Karpas-422 (cell line): ENCODE measurements at regions not wholly inside any gene's neighbourhood (a gene's known extent, or its start where the extent isn't known, plus 50 kb on each side); places are given as distances from the start of the nearest gene placed in this dataset.

Experiments
- DNase-seq: peaks from one replicate; pipeline ENCODE4 v3.0.0-alpha.2; 2015
- H2AFZ ChIP-seq: fragments of 200-600 bp; sonication (generic); 2 replicates; pipeline ENCODE4 v1.6.1; 2014; ENCODE audit warnings: antibody characterized with exemption, low read length, mixed read lengths
- H3K27ac ChIP-seq: fragments of 200-600 bp; sonication (generic); 2 replicates; pipeline ENCODE4 v1.5.1; 2014; ENCODE audit warnings: mild to moderate bottlenecking, low read length, moderate library complexity
- H3K27me3 ChIP-seq: fragments of 200-600 bp; sonication (generic); 2 replicates; pipeline ENCODE4 v1.6.1; 2014; ENCODE audit warnings: low read length, mixed read lengths
- H3K36me3 ChIP-seq: fragments of 200-600 bp; sonication (generic); 2 replicates; pipeline ENCODE4 v1.6.1; 2014; ENCODE audit warnings: low read length, mixed read lengths; ENCODE audit not compliant: insufficient read depth
- H3K4me1 ChIP-seq: fragments of 200-600 bp; sonication (generic); 2 replicates; pipeline ENCODE4 v1.6.1; 2014; ENCODE audit warnings: mild to moderate bottlenecking, low read length, mixed read lengths
- H3K4me2 ChIP-seq: fragments of 200-600 bp; sonication (generic); 2 replicates; pipeline ENCODE4 v1.6.1; 2014; ENCODE audit warnings: low read length, low read depth, mild to moderate bottlenecking; ENCODE audit not compliant: poor library complexity, severe bottlenecking
- H3K4me3 ChIP-seq: fragments of 200-600 bp; sonication (generic); 2 replicates; pipeline ENCODE4 v1.5.1; 2014; ENCODE audit warnings: mild to moderate bottlenecking, antibody characterized with exemption, low read length, mixed read lengths
- H3K79me2 ChIP-seq: fragments of 200-600 bp; sonication (generic); 2 replicates; pipeline ENCODE4 v1.6.1; 2014; ENCODE audit warnings: mild to moderate bottlenecking, low read length, mixed read lengths
- H3K9ac ChIP-seq: fragments of 200-600 bp; sonication (generic); 2 replicates; pipeline ENCODE4 v1.6.0; 2014; ENCODE audit warnings: low read length
- H3K9me2 ChIP-seq: fragments of 200-600 bp; sonication (generic), shearing (Covaris generic); replicated peaks from 2 replicates; pipeline ENCODE4 v1.6.0; 2014; ENCODE audit warnings: mild to moderate bottlenecking, low read length, moderate library complexity; ENCODE audit not compliant: insufficient read depth
- H3K9me3 ChIP-seq: fragments of 300-700, 200-600 bp; sonication (generic); 2 replicates; pipeline ENCODE4 v1.6.1; 2014; ENCODE audit warnings: low read length, mixed read lengths
- H4K20me1 ChIP-seq: fragments of 200-600 bp; sonication (generic); 2 replicates; pipeline ENCODE4 v1.6.1; 2014; ENCODE audit warnings: mild to moderate bottlenecking, antibody characterized with exemption, low read length, low read depth; ENCODE audit not compliant: insufficient read depth

- Histone ChIP-seq H3K27ac (no peak overlapping the region), H3K4me1 (no peaks in the 10 kb centered on the region), H3K9me2 (no peaks in the 10 kb centered on the region), H2AFZ (no peak overlapping the region), H3K9me3 (no peaks in the 10 kb centered on the region), H3K4me2 (no peak overlapping the region), H3K36me3 (no peaks in the 10 kb centered on the region), H3K9ac (no peak overlapping the region), H3K79me2 (no peaks in the 10 kb centered on the region), H3K27me3 (no peaks in the 10 kb centered on the region), H4K20me1 (no peaks in the 10 kb centered on the region), H3K4me3 (no peak overlapping the region)
- DNase-seq: no peak
Observed at GRCh38 chr2:147657086-147658000, 187.5 kb upstream of the ACVR2A start.

GRCh38 chr2:147649998-147650397 is 194.8 kb upstream of the ACVR2A start:
- Histone ChIP-seq H4K20me1 (no peaks in the 10 kb centered on the region), H3K79me2 (no peaks in the 10 kb centered on the region), H3K4me2 (no peak overlapping the region), H2AFZ (no peak overlapping the region), H3K9me2 (no peaks in the 10 kb centered on the region), H3K27me3 (no peaks in the 10 kb centered on the region), H3K4me3 (no peak overlapping the region), H3K27ac (no peak overlapping the region), H3K9ac (no peak overlapping the region), H3K9me3 (no peaks in the 10 kb centered on the region), H3K36me3 (no peaks in the 10 kb centered on the region), H3K4me1 (no peaks in the 10 kb centered on the region)
- no peak for DNase-seq

- Histone ChIP-seq H3K9me3 (no peaks in the 10 kb centered on the region), H3K4me2 (no peak overlapping the region), H2AFZ (no peak overlapping the region), H3K79me2 (no peaks in the 10 kb centered on the region), H3K4me3 (no peak overlapping the region), H3K27me3 (no peaks in the 10 kb centered on the region), H3K36me3 (no peaks in the 10 kb centered on the region), H3K27ac (no peak overlapping the region), H3K9ac (no peak overlapping the region), H4K20me1 (no peaks in the 10 kb centered on the region), H3K4me1 (no peaks in the 10 kb centered on the region), H3K9me2 (no peaks in the 10 kb centered on the region)
- no peak for DNase-seq
Observed at GRCh38 chr2:147649286-147649685, 195.5 kb upstream of the ACVR2A start.

- Histone ChIP-seq H3K9ac (no peak overlapping the region), H3K36me3 (no peaks in the 10 kb centered on the region), H3K27me3 (no peaks in the 10 kb centered on the region), H2AFZ (no peak overlapping the region), H3K27ac (no peak overlapping the region), H3K4me2 (no peak overlapping the region), H3K9me2 (no peaks in the 10 kb centered on the region), H3K79me2 (no peaks in the 10 kb centered on the region), H3K4me3 (no peak overlapping the region), H3K9me3 (no peaks in the 10 kb centered on the region), H3K4me1 (no peaks in the 10 kb centered on the region), H4K20me1 (no peaks in the 10 kb centered on the region)
- no peak for DNase-seq
Observed at GRCh38 chr2:147648471-147648870, 196.4 kb upstream of the ACVR2A start.

GRCh38 chr2:147647816-147648215 is 197.0 kb upstream of the ACVR2A start:
- no peaks in the 10 kb centered on the region for H3K27me3 ChIP-seq
- H3K9ac ChIP-seq: no peak overlapping the region
- no peaks in the 10 kb centered on the region for H3K4me1 ChIP-seq
- no peaks in the 10 kb centered on the region for H3K36me3 ChIP-seq
- H3K4me3 ChIP-seq: no peak overlapping the region
- no peak overlapping the region for H3K4me2 ChIP-seq
- H3K9me3 ChIP-seq: no peaks in the 10 kb centered on the region
- no peaks in the 10 kb centered on the region for H4K20me1 ChIP-seq
- H3K27ac ChIP-seq: no peak overlapping the region
- H3K79me2 ChIP-seq: no peaks in the 10 kb centered on the region
- H3K9me2 ChIP-seq: no peaks in the 10 kb centered on the region
- H2AFZ ChIP-seq: no peak overlapping the region
- DNase-seq: no peak

GRCh38 chr2:147646818-147647468 is 197.9 kb upstream of the ACVR2A start:
- Histone ChIP-seq H3K79me2 (no peaks in the 10 kb centered on the region), H2AFZ (no peak overlapping the region), H3K9ac (no peak overlapping the region), H3K9me3 (no peaks in the 10 kb centered on the region), H3K27ac (no peak overlapping the region), H3K36me3 (no peaks in the 10 kb centered on the region), H3K4me1 (no peaks in the 10 kb centered on the region), H3K9me2 (no peaks in the 10 kb centered on the region), H3K27me3 (no peaks in the 10 kb centered on the region), H3K4me3 (no peak overlapping the region), H4K20me1 (no peaks in the 10 kb centered on the region), H3K4me2 (no peak overlapping the region)
- no peak for DNase-seq

- no peak overlapping the region for H3K9ac ChIP-seq
- H3K4me2 ChIP-seq: no peak overlapping the region
- H3K9me2 ChIP-seq: no peaks in the 10 kb centered on the region
- H2AFZ ChIP-seq: no peak overlapping the region
- DNase-seq: no peak
- H3K9me3 ChIP-seq: no peaks in the 10 kb centered on the region
- no peak overlapping the region for H3K27ac ChIP-seq
- H4K20me1 ChIP-seq: no peaks in the 10 kb centered on the region
- H3K27me3 ChIP-seq: no peaks in the 10 kb centered on the region
- H3K4me3 ChIP-seq: no peak overlapping the region
- H3K79me2 ChIP-seq: no peaks in the 10 kb centered on the region
- H3K36me3 ChIP-seq: no peaks in the 10 kb centered on the region
- no peaks in the 10 kb centered on the region for H3K4me1 ChIP-seq
Observed at GRCh38 chr2:147644491-147644890, 200.3 kb upstream of the ACVR2A start.

DNA sequence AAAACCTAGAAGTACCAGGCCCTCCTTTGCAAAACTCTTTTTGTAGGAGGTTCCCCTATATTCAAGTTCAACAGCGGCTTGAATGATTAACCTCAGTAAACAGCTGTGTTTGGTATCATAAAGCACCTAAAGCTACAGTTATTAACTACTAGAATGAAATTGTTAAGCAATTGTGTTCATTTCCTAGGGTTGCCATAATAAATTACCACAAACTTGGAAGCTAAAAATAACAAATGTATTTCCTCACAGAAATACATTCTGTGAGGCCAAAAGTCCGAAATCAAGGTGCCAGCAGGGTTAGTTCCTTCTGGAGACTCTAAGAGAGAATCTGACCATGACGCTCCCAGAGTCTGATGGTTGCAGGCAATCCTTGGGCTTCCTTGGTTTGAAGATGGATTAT is 202.1 kb upstream of the ACVR2A start:
- no peak overlapping the region for H2AFZ ChIP-seq

More for the DNA sequence above, 202.1 kb upstream of the ACVR2A start:
- Histone ChIP-seq H3K9me3 (no peaks in the 10 kb centered on the region), H3K27ac (no peak overlapping the region), H3K79me2 (no peaks in the 10 kb centered on the region), H3K4me1 (no peaks in the 10 kb centered on the region), H3K27me3 (no peaks in the 10 kb centered on the region), H3K9ac (no peak overlapping the region), H3K36me3 (no peaks in the 10 kb centered on the region), H3K4me3 (no peak overlapping the region), H3K9me2 (no peaks in the 10 kb centered on the region), H4K20me1 (no peaks in the 10 kb centered on the region), H3K4me2 (no peak overlapping the region)
- no peak for DNase-seq
